Hematopoietic multipotent progenitor cell treated with erythropoietin and hydrocortisone succinate and interleukin-3 and kit ligand, for 8 days (in vitro differentiated cells): ENCODE measurements at regions not wholly inside any gene's neighbourhood (a gene's known extent, or its start where the extent isn't known, plus 50 kb on each side); places are given as distances from the start of the nearest gene placed in this dataset.

Experiments used
- DNase-seq: peaks from one replicate; pipeline ENCODE4 v3.0.0-alpha.2; 2015

DNA sequence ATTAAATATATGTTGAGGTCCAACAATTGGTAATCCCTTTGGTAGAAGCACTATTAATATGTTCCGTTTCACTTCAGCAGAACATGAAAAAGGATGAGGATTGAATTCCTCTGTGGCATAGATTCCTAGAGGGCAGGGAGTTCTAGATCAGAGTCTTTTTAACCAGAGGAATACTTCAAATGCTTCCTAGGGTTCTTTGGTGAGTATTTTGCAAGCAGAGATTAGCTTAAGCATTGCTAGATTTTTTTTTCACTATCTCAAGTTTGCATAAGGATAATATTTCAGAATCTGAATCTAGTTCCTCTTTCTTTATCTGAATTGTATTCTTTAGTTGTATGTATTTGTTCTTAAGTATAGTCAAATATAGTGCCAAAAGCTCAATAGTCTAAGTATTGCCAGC is 116.6 kb upstream of the ADAMTSL1 start:
- DNase-seq, result no peak

GRCh38 chr9:18358325-18358724 is 115.6 kb upstream of the ADAMTSL1 start:
- DNase-seq, result no peak

DNA sequence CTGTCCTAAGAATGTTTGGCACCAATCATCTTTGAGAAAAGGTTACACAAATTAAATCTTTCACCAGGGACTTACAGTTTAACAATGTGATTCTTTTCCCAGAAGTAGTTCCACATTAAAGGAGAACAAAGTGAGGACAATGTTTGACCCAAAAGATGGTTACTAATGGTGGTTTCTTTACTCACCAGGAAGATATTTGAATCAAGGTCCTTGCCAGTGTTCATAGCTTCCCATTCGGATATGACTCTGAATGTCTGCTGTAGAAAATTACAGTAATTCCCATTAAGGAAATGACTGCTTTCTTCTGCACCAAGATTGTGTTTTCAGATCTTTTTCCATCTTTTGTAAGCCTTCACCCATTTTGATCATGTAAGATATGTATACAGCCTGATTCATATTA is 114.6 kb upstream of the ADAMTSL1 start:
- DNase-seq, result no peak

DNA sequence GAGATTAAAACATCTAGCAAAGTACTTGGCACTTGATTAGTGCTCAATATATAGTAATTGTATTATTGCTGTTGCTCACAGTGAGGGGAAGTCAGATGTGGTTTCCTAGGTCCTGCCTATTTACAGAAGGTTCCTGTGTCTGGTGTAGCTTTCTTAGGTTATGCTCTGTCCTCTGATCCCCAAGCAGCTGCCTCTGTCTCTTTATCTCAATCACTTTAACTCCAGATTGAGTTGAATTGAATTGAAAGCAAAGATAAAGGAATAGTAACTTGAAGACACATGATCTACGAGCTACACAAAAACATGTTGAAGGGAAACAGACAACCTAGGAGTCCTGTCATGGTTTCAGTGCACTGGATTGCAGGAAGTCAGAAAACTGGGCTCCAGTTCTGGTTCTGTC is 113.9 kb upstream of the ADAMTSL1 start:
- DNase-seq, result no peak

GRCh38 chr9:18361646-18362045 is 112.3 kb upstream of the ADAMTSL1 start:
- no peak for DNase-seq

GRCh38 chr9:18362166-18362565 is 111.8 kb upstream of the ADAMTSL1 start:
- no peak for DNase-seq

DNA sequence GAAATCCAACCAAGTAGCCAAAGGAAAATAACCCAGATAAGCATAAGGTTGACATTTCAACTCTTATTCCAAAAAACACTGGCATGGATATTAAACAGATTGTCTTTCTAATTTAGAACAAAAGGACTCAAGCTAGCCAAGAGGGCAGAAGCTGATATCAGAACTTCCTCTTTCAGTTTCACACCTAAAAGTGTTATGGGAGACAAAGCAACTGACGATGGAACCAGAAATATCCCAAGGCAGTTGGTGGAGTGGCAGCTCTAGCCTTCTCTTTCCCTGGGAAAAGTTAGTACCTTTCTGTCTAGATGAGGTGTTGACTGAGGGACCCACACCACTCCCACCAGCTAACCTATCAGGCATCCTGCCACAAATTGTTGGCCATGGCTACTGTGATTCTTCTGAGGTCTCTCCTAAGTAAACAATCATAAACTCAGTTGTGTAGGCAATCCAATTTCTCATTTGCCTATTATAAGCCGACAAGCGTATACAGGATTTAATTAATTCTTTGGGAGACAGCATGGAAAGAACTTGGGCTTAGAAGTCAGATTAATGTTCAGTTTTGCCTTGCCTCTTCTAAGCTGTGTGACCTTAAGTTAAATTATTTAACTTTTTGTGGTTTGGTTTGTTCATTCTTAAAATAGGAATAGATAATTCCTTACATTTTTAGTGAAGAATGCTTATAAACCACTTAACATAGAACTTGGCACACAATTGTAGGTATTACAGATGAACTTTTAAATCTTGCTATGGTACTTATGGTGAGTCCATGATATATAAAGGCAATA is 110.9 kb upstream of the ADAMTSL1 start:
- DNase-seq, result no peak

- DNase-seq, result no peak
Measured at GRCh38 chr9:18365651-18366050, 108.3 kb upstream of the ADAMTSL1 start.

GRCh38 chr9:18366184-18366583 is 107.8 kb upstream of the ADAMTSL1 start:
- no peak for DNase-seq

- DNase-seq, result no peak
Measured at GRCh38 chr9:18368206-18368605, 105.7 kb upstream of the ADAMTSL1 start.

DNA sequence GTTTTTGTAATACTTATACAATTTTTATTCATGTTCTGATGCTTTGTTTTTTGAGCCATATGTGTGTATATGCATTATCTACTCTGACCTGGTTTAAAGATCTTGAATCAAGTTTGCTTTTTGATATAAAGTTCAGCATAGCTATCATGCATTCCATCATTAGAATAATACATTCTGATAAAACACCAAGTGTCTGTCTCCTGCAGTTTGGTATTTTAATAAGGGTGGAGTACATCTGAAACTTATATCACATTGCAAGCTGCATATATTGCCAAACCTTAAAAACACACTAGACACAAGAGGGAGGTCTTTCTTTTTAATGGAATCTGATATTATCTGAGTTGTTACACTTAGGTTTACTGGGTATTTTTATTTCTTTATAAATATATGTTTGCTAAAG is 102.8 kb upstream of the ADAMTSL1 start:
- no peak for DNase-seq

- no peak for DNase-seq
Measured at GRCh38 chr9:18371621-18372020, 102.3 kb upstream of the ADAMTSL1 start.

GRCh38 chr9:18379073-18379811 is 94.7 kb upstream of the ADAMTSL1 start:
- no peak for DNase-seq

DNA sequence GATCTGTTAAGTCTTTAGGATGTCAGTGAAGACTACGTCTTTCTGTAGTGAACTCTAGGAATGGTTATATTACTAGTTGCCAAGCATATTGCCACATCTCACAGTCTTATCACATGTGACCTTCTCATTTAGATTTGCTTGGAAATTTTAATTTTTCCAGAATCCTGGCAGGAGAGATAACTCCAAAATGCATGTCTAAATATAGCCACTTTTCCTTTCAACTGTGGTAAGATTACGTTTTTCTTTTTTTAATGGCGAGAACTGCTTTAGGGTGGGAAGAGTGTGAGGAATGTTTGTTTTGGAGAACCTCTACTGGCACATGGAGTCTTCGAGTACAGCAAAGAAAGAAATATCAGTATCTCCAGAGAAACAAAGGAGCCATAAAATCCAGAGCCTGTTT is 91.7 kb upstream of the ADAMTSL1 start:
- no peak for DNase-seq

DNA sequence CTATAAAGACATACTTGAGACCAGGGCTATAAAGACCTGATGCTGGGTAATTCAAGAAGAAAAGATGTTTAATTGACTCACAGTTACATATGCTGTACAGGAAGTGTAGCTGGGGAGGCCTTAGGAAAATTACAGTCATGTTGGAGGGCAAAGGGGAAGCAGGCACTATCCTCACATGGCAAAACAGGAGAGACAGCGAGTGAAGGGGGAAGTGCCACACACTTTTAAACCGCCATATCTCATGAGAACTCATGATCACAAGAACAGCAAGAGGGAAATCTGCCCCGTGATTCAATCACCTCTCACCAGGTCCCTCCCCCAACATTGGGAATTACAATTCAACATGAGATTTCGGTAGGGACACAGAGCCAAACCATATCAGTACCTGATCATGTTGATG is 89.9 kb upstream of the ADAMTSL1 start:
- no peak for DNase-seq

GRCh38 chr9:18385696-18386490 is 88.1 kb upstream of the ADAMTSL1 start:
- no peak for DNase-seq

GRCh38 chr9:18390393-18390792 is 83.6 kb upstream of the ADAMTSL1 start:
- DNase-seq, result no peak

GRCh38 chr9:18393340-18394130 is 80.4 kb upstream of the ADAMTSL1 start:
- no peak for DNase-seq

- DNase-seq, result no peak
Measured at GRCh38 chr9:18394847-18395351, 79.1 kb upstream of the ADAMTSL1 start.

GRCh38 chr9:18396102-18396728 is 77.7 kb upstream of the ADAMTSL1 start:
- DNase-seq, result peak; percentile 18

- DNase-seq, result no peak
Measured at GRCh38 chr9:18397076-18397475, 76.9 kb upstream of the ADAMTSL1 start.

DNA sequence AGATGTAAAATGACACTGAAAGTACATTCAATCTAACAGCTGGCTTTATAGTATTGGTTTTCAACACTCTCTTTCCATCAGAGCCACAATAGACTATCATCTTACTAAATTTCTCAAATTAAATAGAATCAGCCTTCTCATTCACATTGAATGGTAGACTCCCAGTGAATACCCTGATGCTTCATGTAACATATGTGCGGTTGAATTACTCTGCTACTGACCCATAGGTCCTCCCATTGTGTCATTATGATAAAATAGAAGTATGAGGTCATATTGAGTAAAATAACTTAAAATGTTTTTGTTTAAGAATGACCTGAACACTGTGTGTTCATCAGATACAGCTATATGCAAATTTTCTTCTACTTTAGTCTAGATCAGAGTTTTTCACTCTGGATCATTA is 75.9 kb upstream of the ADAMTSL1 start:
- DNase-seq, result no peak
